HCT116 (cell line): ENCODE measurements at regions not wholly inside any gene's neighbourhood (a gene's known extent, or its start where the extent isn't known, plus 50 kb on each side); places are given as distances from the start of the nearest gene placed in this dataset.

ENCODE experiments used
- ATAC-seq: fragments of 200-7000 bp; cut with Tn5 transposase; 2 replicates; pipeline ENCODE4 v1.9.1; 2020; ENCODE audit warnings: mild to moderate bottlenecking, moderate library complexity
- BruUV-seq: library from RNA; stranded (reverse); fragments of 400-500 nt; replicated peaks from 2 replicates; lab custom pipeline; 2021; lab: Mats Ljungman, UMichigan
- CTCF ChIA-PET: fragments of 300-600 bp; sonication (Branson Sonifier 250); formaldehyde crosslinking; loops from one replicate; lab custom pipeline; 2021; ENCODE audit warnings: antibody characterized with exemption; lab: Charles Lee
- POLR2A ChIA-PET: fragments of 300-600, 350-600 bp; sonication (Branson Sonifier 250); formaldehyde crosslinking; loops from one replicate; lab custom pipeline; 2021; ENCODE audit warnings: antibody characterized with exemption; lab: Charles Lee
- RAD21 ChIA-PET, 2 experiments: fragments of 300-600 bp; sonication (Branson Sonifier 250); formaldehyde crosslinking; loops; one replicate each; lab custom pipeline; 2023; ENCODE audit warnings: low total read pairs in 2 of 2; ENCODE audit not compliant: uncharacterized antibody in 2 of 2, unreplicated experiment in 2 of 2, low non-redundant PET in 1 of 2; lab: Charles Lee
- DNase-seq: peaks from one replicate; pipeline ENCODE4 v3.0.0-alpha.2; 2010; ENCODE audit warnings: low read depth, low spot score
- H2AFZ ChIP-seq: fragments of 200-600 bp; shearing (Covaris generic), sonication (generic); 2 replicates; pipeline ENCODE4 v1.6.1; 2017; ENCODE audit warnings: low read depth, mixed run types, mixed read lengths, antibody characterized with exemption, low read length; ENCODE audit not compliant: poor library complexity, severe bottlenecking
- H3K27ac ChIP-seq: 2 replicates; pipeline ENCODE4 v1.5.1; 2012; ENCODE audit warnings: low read depth, low read length
- H3K27me3 ChIP-seq: fragments of 200-600 bp; sonication (generic); 2 replicates; pipeline ENCODE4 v1.6.1; 2016; ENCODE audit warnings: mixed run types, low read length, mixed read lengths; ENCODE audit not compliant: insufficient read depth
- H3K36me3 ChIP-seq, 2 experiments: fragments of 200-500 bp in 1 of 2; fragments of 200-600 bp in 1 of 2; sonication (Bioruptor generic) in 1 of 2; sonication (generic) in 1 of 2; 2 replicates each; pipeline versions ENCODE4 v1.5.1 to v1.6.1; 2014 to 2016; ENCODE audit warnings: low read length in 2 of 2, inconsistent platforms in 1 of 2, mixed read lengths in 1 of 2, mixed run types in 1 of 2; ENCODE audit not compliant: insufficient read depth in 2 of 2, control insufficient read depth in 1 of 2
- H3K4me1 ChIP-seq, 2 experiments: fragments of 200-600 bp in 1 of 2; sonication (generic) in 1 of 2; 2 replicates each; pipeline versions ENCODE4 v1.5.1 to v1.6.1; 2012 to 2017; ENCODE audit warnings: low read length in 2 of 2, inconsistent platforms in 1 of 2, mild to moderate bottlenecking in 1 of 2, mixed read lengths in 1 of 2, mixed run types in 1 of 2, moderate library complexity in 1 of 2; ENCODE audit not compliant: insufficient read depth in 2 of 2, control insufficient read depth in 1 of 2
- H3K4me2 ChIP-seq: fragments of 200-600 bp; sonication (generic); 2 replicates; pipeline ENCODE4 v1.6.1; 2017; ENCODE audit warnings: mixed run types, low read length, mixed read lengths
- H3K4me3 ChIP-seq, 2 experiments: fragments of 200-600 bp in 1 of 2; sonication (generic) in 1 of 2; replicated peaks in 1 of 2; 2 replicates each; pipeline ENCODE4 v1.5.1; 2011 to 2016; ENCODE audit warnings: low read length in 2 of 2, control low read depth in 1 of 2, low read depth in 1 of 2, mild to moderate bottlenecking in 1 of 2, mixed read lengths in 1 of 2, mixed run types in 1 of 2
- H3K79me2 ChIP-seq: fragments of 200-600 bp; sonication (generic); 2 replicates; pipeline ENCODE4 v1.6.1; 2017; ENCODE audit warnings: mild to moderate bottlenecking, mixed run types, low read length, moderate library complexity, mixed read lengths; ENCODE audit not compliant: insufficient read depth
- H3K9ac ChIP-seq: fragments of 200-600 bp; sonication (generic); 2 replicates; pipeline ENCODE4 v1.6.1; 2016; ENCODE audit warnings: low read length, mixed read lengths
- H3K9me2 ChIP-seq: fragments of 200-600 bp; sonication (generic), shearing (Covaris generic); 2 replicates; pipeline ENCODE4 v1.6.1; 2017; ENCODE audit warnings: mixed run types, mild to moderate bottlenecking, moderate library complexity; ENCODE audit not compliant: insufficient read depth
- H3K9me3 ChIP-seq, 2 experiments: fragments of 200-500 bp in 1 of 2; fragments of 200-600 bp in 1 of 2; sonication (Bioruptor generic) in 1 of 2; sonication (generic) in 1 of 2; 2 replicates each; pipeline ENCODE4 v1.6.1; 2014 to 2017; ENCODE audit warnings: low read length in 2 of 2, mixed read lengths in 2 of 2, inconsistent platforms in 1 of 2, low read depth in 1 of 2, mild to moderate bottlenecking in 1 of 2, mixed run types in 1 of 2, moderate library complexity in 1 of 2; ENCODE audit not compliant: control insufficient read depth in 1 of 2, insufficient read depth in 1 of 2
- H4K20me1 ChIP-seq: fragments of 200-600 bp; sonication (generic), shearing (Covaris generic); 2 replicates; pipeline ENCODE4 v1.6.1; 2017; ENCODE audit warnings: mixed run types, mild to moderate bottlenecking, moderate library complexity; ENCODE audit not compliant: insufficient read depth
- EGR1 ChIP-seq: IDR thresholded peaks from 2 replicates; pipeline ENCODE4 v1.6.1; 2012; ENCODE audit warnings: low read depth
- SIN3A ChIP-seq: IDR thresholded peaks from 2 replicates; pipeline ENCODE4 v1.6.1; 2012; ENCODE audit warnings: low read depth
- YY1 ChIP-seq: IDR thresholded peaks from 2 replicates; pipeline ENCODE4 v1.6.1; 2011; ENCODE audit warnings: low read length, low read depth, moderate library complexity, mild to moderate bottlenecking; ENCODE audit not compliant: insufficient replicate concordance; ENCODE audit errors: extremely low read depth
- intact Hi-C: fragments of 100-400 bp; cut with micrococcal nuclease; formaldehyde crosslinking; loops from 2 replicates; pipeline ENCODE4 v1.10.0; 2022
- TF ChIP-seq, protein P1 (sequence below): IDR thresholded peaks from 2 replicates; pipeline ENCODE4 v1.6.1; 2011; ENCODE audit warnings: mild to moderate bottlenecking, low read length, moderate library complexity; ENCODE audit not compliant: insufficient replicate concordance; ENCODE audit errors: extremely low read depth
- TF ChIP-seq, protein P2 (sequence below), 3 experiments: fragments of 200-600 bp in 1 of 3; sonication (generic) in 1 of 3; IDR thresholded peaks in 2 of 3; conservative IDR thresholded peaks in 1 of 3; 2 replicates each; pipeline ENCODE4 v1.5.1; 2012 to 2017; ENCODE audit warnings: low read depth in 2 of 3, low read length in 2 of 3, antibody characterized with exemption in 1 of 3, borderline replicate concordance in 1 of 3, control low read depth in 1 of 3, mild to moderate bottlenecking in 1 of 3, mixed read lengths in 1 of 3, mixed run types in 1 of 3, moderate library complexity in 1 of 3; ENCODE audit not compliant: insufficient read depth in 1 of 3

DNA sequence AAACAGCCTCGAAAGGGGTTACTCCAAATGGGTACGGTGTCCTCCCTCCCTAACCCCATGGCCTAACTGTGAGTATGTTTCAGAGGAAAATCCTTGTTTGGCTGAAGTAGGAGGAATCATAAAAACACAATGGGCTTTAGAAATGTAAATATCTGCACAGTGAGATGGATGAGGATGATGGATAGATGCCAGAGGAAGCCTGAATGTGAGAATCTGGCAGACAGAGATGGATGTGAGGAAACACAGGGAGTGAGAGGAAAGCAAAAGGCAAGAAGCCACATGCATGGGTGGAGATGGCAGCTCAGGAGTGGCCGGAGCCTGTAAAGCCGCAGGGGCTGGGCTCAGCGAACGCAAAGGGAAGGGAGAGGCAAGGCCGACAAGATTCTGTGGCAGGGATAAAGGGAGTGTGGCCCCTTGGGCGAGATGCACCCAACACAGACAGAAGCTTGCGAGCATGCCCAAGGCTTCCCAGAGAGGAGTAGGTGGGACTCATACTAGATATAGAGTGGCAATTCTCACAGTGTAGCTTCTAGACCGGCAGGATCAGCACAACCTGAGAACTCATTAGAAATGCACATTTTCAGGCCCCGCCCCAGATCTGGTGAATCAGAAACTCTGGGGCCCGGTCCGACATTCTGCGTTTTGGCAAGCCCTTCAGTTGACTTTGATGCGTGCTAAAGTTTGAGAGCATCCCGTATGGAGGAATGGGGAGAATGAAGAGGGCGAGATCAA, 237.3 kb upstream of the CADM1 start:
- no peak for ATAC-seq
- intact Hi-C loops: no loop called here
- DNase-seq: no peak
- ChIA-PET CTCF (no interaction called here), RAD21 (no interaction called here), POLR2A (no interaction called here)
- BruUV-seq: no TSS peak
- H3K9ac ChIP-seq: no peak overlapping the region
- H3K27me3 ChIP-seq: no peaks in the 10 kb centered on the region
- no peak overlapping the region for H3K4me3 ChIP-seq
- H3K9me2 ChIP-seq: no peaks in the 10 kb centered on the region
- peaks cover 0 to 7% of the 10 kb centered on the region in 2 experiments; a peak in 2 of 4 replicates for H3K9me3 ChIP-seq
- no peaks in the 10 kb centered on the region for H3K36me3 ChIP-seq
- TF ChIP-seq YY1 (no peak), SIN3A (no peak), EGR1 (no peak)
- TF ChIP-seq, protein P1, sequence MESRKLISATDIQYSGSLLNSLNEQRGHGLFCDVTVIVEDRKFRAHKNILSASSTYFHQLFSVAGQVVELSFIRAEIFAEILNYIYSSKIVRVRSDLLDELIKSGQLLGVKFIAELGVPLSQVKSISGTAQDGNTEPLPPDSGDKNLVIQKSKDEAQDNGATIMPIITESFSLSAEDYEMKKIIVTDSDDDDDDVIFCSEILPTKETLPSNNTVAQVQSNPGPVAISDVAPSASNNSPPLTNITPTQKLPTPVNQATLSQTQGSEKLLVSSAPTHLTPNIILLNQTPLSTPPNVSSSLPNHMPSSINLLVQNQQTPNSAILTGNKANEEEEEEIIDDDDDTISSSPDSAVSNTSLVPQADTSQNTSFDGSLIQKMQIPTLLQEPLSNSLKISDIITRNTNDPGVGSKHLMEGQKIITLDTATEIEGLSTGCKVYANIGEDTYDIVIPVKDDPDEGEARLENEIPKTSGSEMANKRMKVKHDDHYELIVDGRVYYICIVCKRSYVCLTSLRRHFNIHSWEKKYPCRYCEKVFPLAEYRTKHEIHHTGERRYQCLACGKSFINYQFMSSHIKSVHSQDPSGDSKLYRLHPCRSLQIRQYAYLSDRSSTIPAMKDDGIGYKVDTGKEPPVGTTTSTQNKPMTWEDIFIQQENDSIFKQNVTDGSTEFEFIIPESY: no peak
- TF ChIP-seq, protein P2, sequence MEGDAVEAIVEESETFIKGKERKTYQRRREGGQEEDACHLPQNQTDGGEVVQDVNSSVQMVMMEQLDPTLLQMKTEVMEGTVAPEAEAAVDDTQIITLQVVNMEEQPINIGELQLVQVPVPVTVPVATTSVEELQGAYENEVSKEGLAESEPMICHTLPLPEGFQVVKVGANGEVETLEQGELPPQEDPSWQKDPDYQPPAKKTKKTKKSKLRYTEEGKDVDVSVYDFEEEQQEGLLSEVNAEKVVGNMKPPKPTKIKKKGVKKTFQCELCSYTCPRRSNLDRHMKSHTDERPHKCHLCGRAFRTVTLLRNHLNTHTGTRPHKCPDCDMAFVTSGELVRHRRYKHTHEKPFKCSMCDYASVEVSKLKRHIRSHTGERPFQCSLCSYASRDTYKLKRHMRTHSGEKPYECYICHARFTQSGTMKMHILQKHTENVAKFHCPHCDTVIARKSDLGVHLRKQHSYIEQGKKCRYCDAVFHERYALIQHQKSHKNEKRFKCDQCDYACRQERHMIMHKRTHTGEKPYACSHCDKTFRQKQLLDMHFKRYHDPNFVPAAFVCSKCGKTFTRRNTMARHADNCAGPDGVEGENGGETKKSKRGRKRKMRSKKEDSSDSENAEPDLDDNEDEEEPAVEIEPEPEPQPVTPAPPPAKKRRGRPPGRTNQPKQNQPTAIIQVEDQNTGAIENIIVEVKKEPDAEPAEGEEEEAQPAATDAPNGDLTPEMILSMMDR (IDR thresholded peaks at IDR 0.05 in 2 of 3, conservative IDR thresholded peaks at IDR 0.05 in 1 of 3; ENCODE audit: borderline replicate concordance in 1 of 3, insufficient read depth in 1 of 3, low read depth in 2 of 3, low read length in 2 of 3): no peak
- H3K27ac ChIP-seq: no peak overlapping the region
- no peak overlapping the region for H3K4me2 ChIP-seq
- no peak overlapping the region for H2AFZ ChIP-seq
- H4K20me1 ChIP-seq: no peaks in the 10 kb centered on the region
- H3K79me2 ChIP-seq: no peaks in the 10 kb centered on the region
- H3K4me1 ChIP-seq: no peaks in the 10 kb centered on the region
